ENCODE measurements at regions not wholly inside any gene's neighbourhood (a gene's known extent, or its start where the extent isn't known, plus 50 kb on each side); places are given as distances from the start of the nearest gene placed in this dataset.

- H3K4me1 ChIP-seq (ENCODE audit: control insufficient read depth, low read length) = peaks cover 69% of the 10 kb centered on the region
- H3K9me2 ChIP-seq (replicated peaks; ENCODE audit: control insufficient read depth, low read length) = no peaks in the 10 kb centered on the region
- H4K20me1 ChIP-seq (ENCODE audit: control insufficient read depth, insufficient read depth, low read depth, low read length) = no peaks in the 10 kb centered on the region
- peaks cover 43% of the 10 kb centered on the region for H3F3A ChIP-seq (ENCODE audit: control insufficient read depth, insufficient read depth)
- H3K36me3 ChIP-seq (ENCODE audit: control insufficient read depth, low read length) = no peaks in the 10 kb centered on the region
- H3K9me3 ChIP-seq (ENCODE audit: control insufficient read depth, insufficient read depth, low read length) = no peaks in the 10 kb centered on the region
- no peak overlapping the region for H3K4me3 ChIP-seq (ENCODE audit: low read length)
- H3K79me2 ChIP-seq (ENCODE audit: control insufficient read depth, low read length) = no peaks in the 10 kb centered on the region
- no peak overlapping the region for H3K4me2 ChIP-seq (ENCODE audit: low read length)
- H3K27ac ChIP-seq (ENCODE audit: low read depth, low read length) = no peak overlapping the region
- no peaks in the 10 kb centered on the region for H3K27me3 ChIP-seq (ENCODE audit: control insufficient read depth, low read length)
- TF ChIP-seq EZH2phosphoT487 (IDR thresholded peaks at IDR 0.05; ENCODE audit: borderline replicate concordance, low read length) = no peak
- TF ChIP-seq, protein P1, sequence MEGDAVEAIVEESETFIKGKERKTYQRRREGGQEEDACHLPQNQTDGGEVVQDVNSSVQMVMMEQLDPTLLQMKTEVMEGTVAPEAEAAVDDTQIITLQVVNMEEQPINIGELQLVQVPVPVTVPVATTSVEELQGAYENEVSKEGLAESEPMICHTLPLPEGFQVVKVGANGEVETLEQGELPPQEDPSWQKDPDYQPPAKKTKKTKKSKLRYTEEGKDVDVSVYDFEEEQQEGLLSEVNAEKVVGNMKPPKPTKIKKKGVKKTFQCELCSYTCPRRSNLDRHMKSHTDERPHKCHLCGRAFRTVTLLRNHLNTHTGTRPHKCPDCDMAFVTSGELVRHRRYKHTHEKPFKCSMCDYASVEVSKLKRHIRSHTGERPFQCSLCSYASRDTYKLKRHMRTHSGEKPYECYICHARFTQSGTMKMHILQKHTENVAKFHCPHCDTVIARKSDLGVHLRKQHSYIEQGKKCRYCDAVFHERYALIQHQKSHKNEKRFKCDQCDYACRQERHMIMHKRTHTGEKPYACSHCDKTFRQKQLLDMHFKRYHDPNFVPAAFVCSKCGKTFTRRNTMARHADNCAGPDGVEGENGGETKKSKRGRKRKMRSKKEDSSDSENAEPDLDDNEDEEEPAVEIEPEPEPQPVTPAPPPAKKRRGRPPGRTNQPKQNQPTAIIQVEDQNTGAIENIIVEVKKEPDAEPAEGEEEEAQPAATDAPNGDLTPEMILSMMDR (IDR thresholded peaks at IDR 0.05; ENCODE audit: low read depth, low read length, poor library complexity, severe bottlenecking) = no peak
Observed at GRCh38 chr4:25533256-25533655, 122.4 kb upstream of the SLC34A2 start.

- H3K27me3 ChIP-seq (ENCODE audit: control insufficient read depth, low read length) = no peaks in the 10 kb centered on the region
- H3K9me2 ChIP-seq (replicated peaks; ENCODE audit: control insufficient read depth, low read length) = no peaks in the 10 kb centered on the region
- TF ChIP-seq, protein P1 (IDR thresholded peaks at IDR 0.05; ENCODE audit: low read depth, low read length, poor library complexity, severe bottlenecking) = no peak
- TF ChIP-seq EZH2phosphoT487 (IDR thresholded peaks at IDR 0.05; ENCODE audit: borderline replicate concordance, low read length) = no peak
- no peaks in the 10 kb centered on the region for H3K9me3 ChIP-seq (ENCODE audit: control insufficient read depth, insufficient read depth, low read length)
- peak overlapping the region; percentile 65 for H3K4me2 ChIP-seq (ENCODE audit: low read length)
- no peaks in the 10 kb centered on the region for H4K20me1 ChIP-seq (ENCODE audit: control insufficient read depth, insufficient read depth, low read depth, low read length)
- H3K4me1 ChIP-seq (ENCODE audit: control insufficient read depth, low read length) = peaks cover 88% of the 10 kb centered on the region
- H3K36me3 ChIP-seq (ENCODE audit: control insufficient read depth, low read length) = no peaks in the 10 kb centered on the region
- no peaks in the 10 kb centered on the region for H3K79me2 ChIP-seq (ENCODE audit: control insufficient read depth, low read length)
- H3K4me3 ChIP-seq (ENCODE audit: low read length) = peak overlapping the region; percentile 50
- H3K27ac ChIP-seq (ENCODE audit: low read depth, low read length) = peak overlapping the region; percentile 84
- peaks cover 53% of the 10 kb centered on the region for H3F3A ChIP-seq (ENCODE audit: control insufficient read depth, insufficient read depth)
Observed at GRCh38 chr4:25535278-25535677, 120.4 kb upstream of the SLC34A2 start.

DNA sequence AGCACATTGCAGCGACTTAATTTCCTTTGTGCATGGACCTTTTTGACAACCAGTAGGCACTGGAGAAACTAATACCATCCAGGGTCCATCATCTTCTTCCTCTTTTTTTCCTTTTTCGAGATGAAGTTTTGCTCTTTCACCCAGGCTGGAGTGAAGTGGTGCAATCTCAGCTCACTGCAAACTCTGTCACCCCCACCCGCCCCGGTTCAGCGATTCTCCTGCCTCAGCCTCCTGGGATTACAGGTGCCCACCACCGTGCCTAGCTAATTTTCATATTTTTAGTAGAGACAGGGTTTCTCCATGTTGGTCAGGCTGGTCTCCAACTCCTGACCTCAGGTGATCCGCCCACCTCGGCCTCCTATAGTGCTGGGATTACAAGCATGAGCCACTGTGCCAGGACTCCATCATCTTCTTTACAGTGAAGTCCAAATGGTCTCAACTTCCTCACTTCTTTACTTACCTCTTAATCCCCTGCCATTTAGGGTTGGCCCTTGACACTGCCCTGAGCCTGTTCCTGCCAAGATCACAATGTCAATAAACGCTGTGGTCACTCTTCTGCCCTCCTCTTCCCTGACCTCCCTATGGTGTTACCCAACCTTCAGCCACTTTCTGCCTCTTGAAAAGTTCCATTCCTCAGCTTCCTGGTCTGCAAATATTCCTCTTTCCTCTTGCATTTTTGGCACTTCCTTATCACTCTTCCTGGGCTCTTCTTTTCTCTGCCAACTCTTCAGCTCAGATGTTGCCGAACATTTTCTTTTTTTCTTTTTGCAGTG, 119.8 kb upstream of the SLC34A2 start:
- no peaks in the 10 kb centered on the region for H3K27me3 ChIP-seq (ENCODE audit: control insufficient read depth, low read length)
- H3K79me2 ChIP-seq (ENCODE audit: control insufficient read depth, low read length) = no peaks in the 10 kb centered on the region
- H3K27ac ChIP-seq (ENCODE audit: low read depth, low read length) = peak overlapping the region; percentile 84
- no peaks in the 10 kb centered on the region for H4K20me1 ChIP-seq (ENCODE audit: control insufficient read depth, insufficient read depth, low read depth, low read length)
- no peaks in the 10 kb centered on the region for H3K9me2 ChIP-seq (replicated peaks; ENCODE audit: control insufficient read depth, low read length)
- peak overlapping the region; percentile 50 for H3K4me3 ChIP-seq (ENCODE audit: low read length)
- no peaks in the 10 kb centered on the region for H3K9me3 ChIP-seq (ENCODE audit: control insufficient read depth, insufficient read depth, low read length)
- TF ChIP-seq EZH2phosphoT487 (IDR thresholded peaks at IDR 0.05; ENCODE audit: borderline replicate concordance, low read length) = no peak
- TF ChIP-seq, protein P1 (IDR thresholded peaks at IDR 0.05; ENCODE audit: low read depth, low read length, poor library complexity, severe bottlenecking) = no peak
- H3K4me2 ChIP-seq (ENCODE audit: low read length) = peak overlapping the region; percentile 65
- H3K36me3 ChIP-seq (ENCODE audit: control insufficient read depth, low read length) = no peaks in the 10 kb centered on the region
- peaks cover 53% of the 10 kb centered on the region for H3F3A ChIP-seq (ENCODE audit: control insufficient read depth, insufficient read depth)
- H3K4me1 ChIP-seq (ENCODE audit: control insufficient read depth, low read length) = peaks cover 94% of the 10 kb centered on the region
